HG02610 (cell line): ENCODE measurements at regions not wholly inside any gene's neighbourhood (a gene's known extent, or its start where the extent isn't known, plus 50 kb on each side); places are given as distances from the start of the nearest gene placed in this dataset.

ENCODE experiments used
- ATAC-seq: cut with Tn5 transposase; IDR thresholded peaks from one replicate; pipeline ENCODE4 v1.9.1; 2021; ENCODE audit warnings: mild to moderate bottlenecking, moderate library complexity; ENCODE audit not compliant: unreplicated experiment

DNA sequence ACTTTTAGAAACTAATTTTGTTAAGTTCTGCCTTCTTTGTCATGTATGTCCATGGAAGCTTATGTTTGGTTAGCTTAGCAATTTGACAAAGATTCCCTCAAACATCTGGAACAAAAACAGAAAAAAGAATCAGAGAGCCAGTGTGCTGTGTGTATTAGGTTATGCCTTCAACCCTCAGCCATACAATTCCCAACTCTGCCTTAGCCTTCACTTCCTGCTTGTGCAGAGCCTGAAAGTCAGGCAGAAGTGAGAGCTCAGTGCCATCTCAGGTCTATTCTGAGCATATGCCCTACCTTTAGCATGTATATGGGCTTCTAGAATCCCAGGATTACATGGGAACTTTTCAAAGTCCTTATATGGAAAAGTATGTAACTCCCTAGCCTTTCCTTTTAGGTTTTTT, 58.2 kb upstream of the STOX2 start:
- no peak for ATAC-seq

DNA sequence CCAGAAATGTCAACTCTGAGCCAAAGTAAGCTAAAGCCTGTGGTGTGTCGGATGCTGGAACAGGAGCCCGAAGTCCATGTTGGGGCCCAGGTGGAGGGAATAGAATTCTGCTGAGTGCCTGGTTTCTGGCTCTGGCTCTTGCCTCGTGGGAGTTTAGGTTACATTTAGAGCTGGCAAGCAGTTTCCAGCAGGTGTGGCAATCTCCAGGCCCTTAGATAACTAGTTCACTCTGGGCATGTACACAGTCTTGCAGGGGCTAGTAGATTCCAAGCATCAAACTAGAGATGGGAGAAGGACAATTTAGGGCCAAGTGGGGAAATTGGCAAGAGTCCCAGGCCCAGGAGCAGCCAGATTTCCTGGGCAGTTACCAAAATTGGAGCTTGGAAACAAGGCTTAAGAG, 56.3 kb upstream of the STOX2 start:
- no peak for ATAC-seq

DNA sequence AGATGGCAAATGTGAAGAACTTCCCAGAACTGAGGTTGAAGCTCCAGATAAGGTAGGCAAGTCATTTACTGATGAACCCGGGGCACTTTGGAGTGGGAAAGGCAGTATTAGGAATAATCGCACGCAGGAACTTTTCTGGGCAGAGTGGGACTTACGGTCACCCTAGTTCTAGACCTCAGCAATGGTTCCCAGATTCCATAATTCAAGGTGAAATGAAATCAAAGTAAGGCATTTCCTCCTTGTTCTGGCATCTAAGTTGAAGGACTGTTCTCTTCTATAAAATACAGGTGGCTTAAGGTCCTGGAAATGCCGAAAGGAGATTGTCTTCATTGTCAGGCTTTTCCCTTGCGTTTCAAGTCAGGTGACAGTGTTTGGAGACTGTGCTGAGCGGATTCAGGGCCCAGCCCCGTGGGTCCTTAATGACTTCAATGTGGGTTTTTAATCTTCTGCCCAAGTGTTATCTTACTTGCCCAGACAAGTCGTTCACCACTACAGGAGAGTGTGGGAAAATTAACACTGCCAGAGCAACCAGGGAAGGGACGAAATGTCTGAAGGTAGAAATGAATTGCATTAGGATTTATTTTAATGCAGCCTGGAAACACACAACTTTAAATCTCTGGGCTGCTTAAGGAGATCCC, 52.1 kb upstream of the STOX2 start:
- no peak for ATAC-seq

DNA sequence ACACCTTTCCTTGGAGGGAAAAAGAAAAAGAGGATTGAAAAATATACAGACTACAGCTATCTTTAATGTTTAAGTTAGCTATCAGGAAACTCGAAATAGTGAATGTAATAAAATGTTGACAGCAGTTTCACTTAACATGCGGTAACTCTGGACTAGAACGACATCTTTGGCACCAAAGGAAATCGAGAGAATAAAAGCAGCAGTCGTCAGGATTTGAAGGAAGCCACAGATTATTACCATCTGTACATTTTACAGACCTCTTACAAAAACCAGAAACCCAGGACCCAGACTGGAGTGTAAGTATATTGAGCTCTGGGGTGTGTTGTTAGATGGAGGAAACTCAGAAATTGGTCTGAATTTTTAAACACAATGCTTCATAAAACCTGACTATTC, 51.6 kb upstream of the STOX2 start:
- ATAC-seq, result no peak
